GM12892 (cell line): ENCODE measurements at regions not wholly inside any gene's neighbourhood (a gene's known extent, or its start where the extent isn't known, plus 50 kb on each side); places are given as distances from the start of the nearest gene placed in this dataset.

Experiments used
- POLR2A ChIP-seq: IDR thresholded peaks from 2 replicates; pipeline ENCODE4 v1.6.1; 2011; ENCODE audit warnings: low read depth, low read length, control low read depth
- POLR2AphosphoS5 ChIP-seq: IDR thresholded peaks from 2 replicates; pipeline ENCODE4 v1.6.1; 2011; ENCODE audit warnings: low read depth, low read length, control low read depth

- TF ChIP-seq POLR2A (no peak), POLR2AphosphoS5 (no peak)
Observed at GRCh38 chr11:129317571-129317970, 58.1 kb upstream of the BARX2 start.
